K562 (cell line): ENCODE measurements at regions not wholly inside any gene's neighbourhood (a gene's known extent, or its start where the extent isn't known, plus 50 kb on each side); places are given as distances from the start of the nearest gene placed in this dataset.

ENCODE experiments used
- BRF1 ChIP-seq: IDR thresholded peaks from 3 replicates; pipeline ENCODE4 v1.6.1; 2011; ENCODE audit warnings: borderline replicate concordance, mild to moderate bottlenecking; ENCODE audit not compliant: insufficient read length; ENCODE audit errors: extremely low read depth
- ETV6 ChIP-seq, 3 experiments: fragments of 150-350 bp in 1 of 3; sonication (generic) in 1 of 3; formaldehyde crosslinking in 1 of 3; IDR thresholded peaks; 2 replicates each; pipeline versions ENCODE4 v1.6.1 to v1.8.0; 2014 to 2022; ENCODE audit warnings: borderline replicate concordance in 2 of 3, low read depth in 2 of 3, antibody characterized with exemption in 1 of 3, low read length in 1 of 3, mild to moderate bottlenecking in 1 of 3, missing genetic modification reagents in 1 of 3
- FOSL1 ChIP-seq: fragments of 200-800 bp; sonication (Bioruptor generic); conservative IDR thresholded peaks from 2 replicates; pipeline ENCODE4 v1.6.1; 2016; ENCODE audit warnings: missing genetic modification characterization, missing compliant biosample characterization
- SMAD2 ChIP-seq: fragments of 150-350 bp; IDR thresholded peaks from 2 replicates; pipeline ENCODE4 v1.6.1; 2014; ENCODE audit warnings: low read depth, mild to moderate bottlenecking, low read length
- SNAPC5 ChIP-seq: fragments of 250-450 bp; sonication (Bioruptor Pico); IDR thresholded peaks from 2 replicates; pipeline ENCODE4 v1.8.0; 2021; ENCODE audit warnings: moderate library complexity, mild to moderate bottlenecking, inconsistent platforms
- SRSF9 ChIP-seq: fragments of 200-400 bp; formaldehyde crosslinking; IDR thresholded peaks from 2 replicates; pipeline ENCODE4 v1.6.1; 2017; ENCODE audit warnings: low read depth, low read length, borderline replicate concordance
- ZBTB11 ChIP-seq, 3 experiments: fragments of 200-800 bp in 1 of 3; fragments of 250-450 bp in 1 of 3; fragments of 450-650 bp in 1 of 3; sonication (Bioruptor Pico) in 1 of 3; sonication (Bioruptor generic) in 1 of 3; formaldehyde crosslinking in 1 of 3; IDR thresholded peaks; 2 replicates each; pipeline versions ENCODE4 v1.6.1 to v1.8.0; 2016 to 2022; ENCODE audit warnings: mild to moderate bottlenecking in 2 of 3, missing genetic modification characterization in 2 of 3, missing compliant biosample characterization in 1 of 3, moderate library complexity in 1 of 3
- ZBTB17 ChIP-seq: fragments of 450-650 bp; formaldehyde crosslinking; IDR thresholded peaks from 2 replicates; pipeline ENCODE4 v1.4.0; 2020; ENCODE audit warnings: mild to moderate bottlenecking
- ZC3H11A ChIP-seq: IDR thresholded peaks from 2 replicates; pipeline ENCODE4 v1.6.1; 2012; ENCODE audit warnings: low read depth, low read length, improper control_type of control experiment
- ZFP1 ChIP-seq: fragments of 450-650 bp; formaldehyde crosslinking; IDR thresholded peaks from 2 replicates; pipeline ENCODE4 v1.4.0; 2020; ENCODE audit warnings: mild to moderate bottlenecking, mixed read lengths
- TF ChIP-seq, protein P1 (sequence below): fragments of 450-650 bp; IDR thresholded peaks from 2 replicates; pipeline ENCODE4 v1.6.1; 2016; ENCODE audit warnings: mild to moderate bottlenecking, moderate library complexity

- no peak for TF ChIP-seq ZBTB11 (CRISPR knock-in tag; IDR thresholded peaks at IDR 0.05)
- TF ChIP-seq SMAD2 = no peak
- TF ChIP-seq SNAPC5 (CRISPR knock-in tag) = no peak
- no peak for TF ChIP-seq ETV6 (IDR thresholded peaks at IDR 0.05; ENCODE audit: borderline replicate concordance in 1 of 2, low read depth in 2 of 2, low read length in 1 of 2)
- no peak for TF ChIP-seq ETV6 (CRISPR knock-in tag; IDR thresholded peaks at IDR 0.05; ENCODE audit: borderline replicate concordance)
- TF ChIP-seq, protein P1, sequence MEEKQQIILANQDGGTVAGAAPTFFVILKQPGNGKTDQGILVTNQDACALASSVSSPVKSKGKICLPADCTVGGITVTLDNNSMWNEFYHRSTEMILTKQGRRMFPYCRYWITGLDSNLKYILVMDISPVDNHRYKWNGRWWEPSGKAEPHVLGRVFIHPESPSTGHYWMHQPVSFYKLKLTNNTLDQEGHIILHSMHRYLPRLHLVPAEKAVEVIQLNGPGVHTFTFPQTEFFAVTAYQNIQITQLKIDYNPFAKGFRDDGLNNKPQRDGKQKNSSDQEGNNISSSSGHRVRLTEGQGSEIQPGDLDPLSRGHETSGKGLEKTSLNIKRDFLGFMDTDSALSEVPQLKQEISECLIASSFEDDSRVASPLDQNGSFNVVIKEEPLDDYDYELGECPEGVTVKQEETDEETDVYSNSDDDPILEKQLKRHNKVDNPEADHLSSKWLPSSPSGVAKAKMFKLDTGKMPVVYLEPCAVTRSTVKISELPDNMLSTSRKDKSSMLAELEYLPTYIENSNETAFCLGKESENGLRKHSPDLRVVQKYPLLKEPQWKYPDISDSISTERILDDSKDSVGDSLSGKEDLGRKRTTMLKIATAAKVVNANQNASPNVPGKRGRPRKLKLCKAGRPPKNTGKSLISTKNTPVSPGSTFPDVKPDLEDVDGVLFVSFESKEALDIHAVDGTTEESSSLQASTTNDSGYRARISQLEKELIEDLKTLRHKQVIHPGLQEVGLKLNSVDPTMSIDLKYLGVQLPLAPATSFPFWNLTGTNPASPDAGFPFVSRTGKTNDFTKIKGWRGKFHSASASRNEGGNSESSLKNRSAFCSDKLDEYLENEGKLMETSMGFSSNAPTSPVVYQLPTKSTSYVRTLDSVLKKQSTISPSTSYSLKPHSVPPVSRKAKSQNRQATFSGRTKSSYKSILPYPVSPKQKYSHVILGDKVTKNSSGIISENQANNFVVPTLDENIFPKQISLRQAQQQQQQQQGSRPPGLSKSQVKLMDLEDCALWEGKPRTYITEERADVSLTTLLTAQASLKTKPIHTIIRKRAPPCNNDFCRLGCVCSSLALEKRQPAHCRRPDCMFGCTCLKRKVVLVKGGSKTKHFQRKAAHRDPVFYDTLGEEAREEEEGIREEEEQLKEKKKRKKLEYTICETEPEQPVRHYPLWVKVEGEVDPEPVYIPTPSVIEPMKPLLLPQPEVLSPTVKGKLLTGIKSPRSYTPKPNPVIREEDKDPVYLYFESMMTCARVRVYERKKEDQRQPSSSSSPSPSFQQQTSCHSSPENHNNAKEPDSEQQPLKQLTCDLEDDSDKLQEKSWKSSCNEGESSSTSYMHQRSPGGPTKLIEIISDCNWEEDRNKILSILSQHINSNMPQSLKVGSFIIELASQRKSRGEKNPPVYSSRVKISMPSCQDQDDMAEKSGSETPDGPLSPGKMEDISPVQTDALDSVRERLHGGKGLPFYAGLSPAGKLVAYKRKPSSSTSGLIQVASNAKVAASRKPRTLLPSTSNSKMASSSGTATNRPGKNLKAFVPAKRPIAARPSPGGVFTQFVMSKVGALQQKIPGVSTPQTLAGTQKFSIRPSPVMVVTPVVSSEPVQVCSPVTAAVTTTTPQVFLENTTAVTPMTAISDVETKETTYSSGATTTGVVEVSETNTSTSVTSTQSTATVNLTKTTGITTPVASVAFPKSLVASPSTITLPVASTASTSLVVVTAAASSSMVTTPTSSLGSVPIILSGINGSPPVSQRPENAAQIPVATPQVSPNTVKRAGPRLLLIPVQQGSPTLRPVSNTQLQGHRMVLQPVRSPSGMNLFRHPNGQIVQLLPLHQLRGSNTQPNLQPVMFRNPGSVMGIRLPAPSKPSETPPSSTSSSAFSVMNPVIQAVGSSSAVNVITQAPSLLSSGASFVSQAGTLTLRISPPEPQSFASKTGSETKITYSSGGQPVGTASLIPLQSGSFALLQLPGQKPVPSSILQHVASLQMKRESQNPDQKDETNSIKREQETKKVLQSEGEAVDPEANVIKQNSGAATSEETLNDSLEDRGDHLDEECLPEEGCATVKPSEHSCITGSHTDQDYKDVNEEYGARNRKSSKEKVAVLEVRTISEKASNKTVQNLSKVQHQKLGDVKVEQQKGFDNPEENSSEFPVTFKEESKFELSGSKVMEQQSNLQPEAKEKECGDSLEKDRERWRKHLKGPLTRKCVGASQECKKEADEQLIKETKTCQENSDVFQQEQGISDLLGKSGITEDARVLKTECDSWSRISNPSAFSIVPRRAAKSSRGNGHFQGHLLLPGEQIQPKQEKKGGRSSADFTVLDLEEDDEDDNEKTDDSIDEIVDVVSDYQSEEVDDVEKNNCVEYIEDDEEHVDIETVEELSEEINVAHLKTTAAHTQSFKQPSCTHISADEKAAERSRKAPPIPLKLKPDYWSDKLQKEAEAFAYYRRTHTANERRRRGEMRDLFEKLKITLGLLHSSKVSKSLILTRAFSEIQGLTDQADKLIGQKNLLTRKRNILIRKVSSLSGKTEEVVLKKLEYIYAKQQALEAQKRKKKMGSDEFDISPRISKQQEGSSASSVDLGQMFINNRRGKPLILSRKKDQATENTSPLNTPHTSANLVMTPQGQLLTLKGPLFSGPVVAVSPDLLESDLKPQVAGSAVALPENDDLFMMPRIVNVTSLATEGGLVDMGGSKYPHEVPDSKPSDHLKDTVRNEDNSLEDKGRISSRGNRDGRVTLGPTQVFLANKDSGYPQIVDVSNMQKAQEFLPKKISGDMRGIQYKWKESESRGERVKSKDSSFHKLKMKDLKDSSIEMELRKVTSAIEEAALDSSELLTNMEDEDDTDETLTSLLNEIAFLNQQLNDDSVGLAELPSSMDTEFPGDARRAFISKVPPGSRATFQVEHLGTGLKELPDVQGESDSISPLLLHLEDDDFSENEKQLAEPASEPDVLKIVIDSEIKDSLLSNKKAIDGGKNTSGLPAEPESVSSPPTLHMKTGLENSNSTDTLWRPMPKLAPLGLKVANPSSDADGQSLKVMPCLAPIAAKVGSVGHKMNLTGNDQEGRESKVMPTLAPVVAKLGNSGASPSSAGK = 0 out of 2 replicates have a peak, but pooled peaks have one; percentile 18
- TF ChIP-seq FOSL1 (tag) = no peak; the same call in 1 of the 2 replicates
- no peak for TF ChIP-seq BRF1
- no peak for TF ChIP-seq ZC3H11A
- TF ChIP-seq ZFP1 = no peak
- no peak for TF ChIP-seq SRSF9
- no peak for TF ChIP-seq ZBTB17
Observed at GRCh38 chr3:193929921-193930646, 205.9 kb upstream of the HES1 start (continued).
